ENCODE measurements at regions not wholly inside any gene's neighbourhood (a gene's known extent, or its start where the extent isn't known, plus 50 kb on each side); places are given as distances from the start of the nearest gene placed in this dataset.

DNA sequence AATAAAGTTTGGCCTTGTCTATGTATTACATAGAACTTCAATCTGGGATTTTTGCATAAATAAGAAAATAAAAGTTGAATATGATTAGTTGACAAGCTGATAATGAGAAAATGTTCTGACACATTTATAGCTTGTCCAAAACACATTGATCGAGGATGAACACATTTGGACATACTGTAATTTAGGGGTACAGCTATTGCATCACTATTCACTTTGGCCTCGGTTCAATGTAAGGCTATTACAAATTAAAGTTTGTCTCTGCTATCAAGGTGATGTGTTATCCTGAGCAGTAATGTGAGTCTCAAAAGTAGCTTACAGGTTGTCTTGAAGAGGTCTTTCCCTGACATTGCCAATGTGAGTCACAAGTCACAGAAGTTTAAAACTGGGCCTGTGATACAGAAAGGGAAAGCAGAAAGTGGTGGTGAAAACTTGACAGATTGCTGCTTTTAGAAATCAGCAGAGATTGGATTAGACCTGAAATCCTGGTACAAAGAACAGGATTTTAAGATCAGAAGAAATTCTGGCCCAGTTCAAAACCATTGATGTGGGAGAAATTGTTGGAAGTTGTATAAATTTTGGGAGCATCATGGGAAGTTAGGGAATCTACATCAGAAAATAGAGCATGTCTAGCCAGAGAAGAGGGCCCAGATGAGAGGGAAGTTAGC lies 674.1 kb downstream of the NYAP2 start:
- no peak for DNase-seq

DNA sequence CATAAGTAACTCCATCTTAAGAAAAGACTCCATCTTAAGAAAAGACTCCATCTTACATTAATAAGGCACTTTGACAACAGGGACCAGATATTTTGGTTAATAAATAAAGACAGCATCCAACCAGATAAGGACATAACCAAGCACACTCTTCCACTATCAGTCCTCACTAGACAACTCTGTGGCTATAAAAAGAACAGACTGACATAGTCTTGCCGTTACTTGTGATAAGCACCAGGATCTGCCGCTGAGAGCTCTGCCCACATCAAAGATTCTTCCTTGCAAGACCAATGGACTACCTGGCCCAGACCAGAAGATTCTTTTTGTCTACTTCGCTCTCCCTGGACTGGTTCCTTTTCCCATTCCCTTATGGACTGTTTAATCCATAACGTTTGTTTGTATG lies 667.4 kb downstream of the NYAP2 start:
- no peak for DNase-seq

GRCh38 chr2:226066391-226066790 lies 666.9 kb downstream of the NYAP2 start:
- DNase-seq: no peak

DNA sequence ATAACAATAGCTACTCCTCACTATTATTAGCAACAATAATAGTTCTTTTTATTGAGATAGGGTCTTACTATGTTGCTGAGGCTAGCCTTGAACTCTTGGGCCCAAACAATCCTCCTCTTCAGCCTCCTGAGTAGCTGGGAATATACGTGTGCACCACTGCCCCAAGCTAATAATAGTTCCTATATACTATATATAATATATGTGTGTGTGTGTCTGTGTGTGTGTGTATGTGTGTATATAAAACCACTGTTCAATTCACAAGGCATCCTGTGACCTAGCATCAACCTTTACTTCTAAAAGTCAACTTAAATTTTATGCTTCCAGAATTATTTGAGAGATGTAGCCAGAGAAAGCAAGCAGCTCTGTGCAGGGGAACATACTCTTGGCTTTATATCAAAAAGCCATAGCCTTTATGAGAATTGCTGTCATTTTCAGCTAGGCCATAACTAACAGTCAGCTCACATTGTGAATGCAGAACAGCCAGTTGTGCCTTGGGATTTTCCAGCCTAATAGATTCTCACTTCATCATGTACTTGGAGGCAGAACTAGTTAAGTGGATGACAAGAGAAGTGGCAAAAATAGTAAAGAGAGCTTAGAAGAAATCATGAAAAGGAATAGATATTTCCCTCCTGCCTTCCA lies 665.5 kb downstream of the NYAP2 start:
- DNase-seq: no peak

GRCh38 chr2:226063704-226064440 lies 664.4 kb downstream of the NYAP2 start:
- DNase-seq: no peak

DNA sequence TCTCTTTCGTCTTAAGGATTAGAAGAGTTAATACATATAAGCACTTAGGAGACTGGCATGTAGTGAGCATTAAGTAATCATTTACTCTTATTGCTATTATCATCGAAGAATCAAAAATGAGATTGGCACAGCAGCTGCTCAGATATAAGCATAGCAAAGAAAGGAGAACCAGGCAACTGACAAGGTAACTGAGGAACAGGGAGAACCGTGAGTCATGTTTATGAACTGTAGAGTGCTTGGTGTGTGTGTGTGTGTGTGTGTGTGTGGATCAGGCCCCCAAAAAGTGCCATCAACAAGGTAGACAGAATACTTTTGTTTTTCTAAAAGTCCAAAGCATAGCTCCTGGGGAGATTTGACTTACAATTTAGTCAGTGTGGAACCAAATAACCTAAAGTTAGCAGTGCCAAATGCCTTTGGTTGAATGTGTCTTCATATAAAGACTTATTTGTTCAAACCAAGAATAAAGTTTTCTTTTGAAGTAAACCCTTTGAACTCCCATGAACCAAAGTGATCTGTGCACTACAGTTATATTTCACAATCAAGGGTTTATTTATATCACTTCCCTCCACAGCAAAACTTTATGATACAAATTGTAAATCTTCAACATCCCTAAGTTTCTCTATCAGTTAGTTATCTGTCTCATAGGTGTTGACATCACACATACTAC lies 660.6 kb downstream of the NYAP2 start:
- DNase-seq: no peak

- DNase-seq: no peak
Observed at GRCh38 chr2:226057914-226058313, 658.4 kb downstream of the NYAP2 start.

GRCh38 chr2:226057365-226057764 lies 657.9 kb downstream of the NYAP2 start:
- no peak for DNase-seq

DNA sequence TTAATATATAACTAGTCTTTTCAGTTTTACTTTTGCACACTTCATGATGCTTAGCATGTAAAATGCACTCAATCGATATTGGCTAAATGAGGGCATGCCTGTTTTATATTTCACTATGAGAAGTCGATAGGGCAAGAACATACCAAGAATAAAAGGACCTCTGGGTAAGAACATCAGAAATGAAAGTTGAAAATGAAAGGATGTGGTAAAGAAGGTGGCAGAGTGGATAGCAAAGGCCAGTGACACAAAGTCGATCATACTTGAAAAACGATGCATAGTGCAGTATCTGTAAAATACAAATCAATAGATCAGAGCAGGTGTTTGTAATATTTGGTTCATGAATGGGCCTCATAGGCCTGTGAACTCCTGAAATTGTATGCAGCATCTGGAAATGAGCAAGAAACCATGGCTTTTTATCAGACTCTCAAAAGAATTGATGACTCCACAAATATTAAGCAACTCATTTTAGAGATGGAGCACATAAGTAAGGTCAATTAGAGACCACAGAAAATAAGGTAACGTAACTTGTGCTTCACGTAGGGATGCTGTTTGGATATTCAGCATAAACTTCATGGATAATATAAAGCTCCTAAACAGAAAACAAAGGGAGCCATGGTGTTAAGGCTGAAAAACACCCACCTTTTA lies 653.4 kb downstream of the NYAP2 start:
- DNase-seq: no peak

- no peak for DNase-seq
Observed at GRCh38 chr2:226050822-226051221, 651.3 kb downstream of the NYAP2 start.

GRCh38 chr2:226048611-226049010 lies 649.1 kb downstream of the NYAP2 start:
- DNase-seq: no peak

DNA sequence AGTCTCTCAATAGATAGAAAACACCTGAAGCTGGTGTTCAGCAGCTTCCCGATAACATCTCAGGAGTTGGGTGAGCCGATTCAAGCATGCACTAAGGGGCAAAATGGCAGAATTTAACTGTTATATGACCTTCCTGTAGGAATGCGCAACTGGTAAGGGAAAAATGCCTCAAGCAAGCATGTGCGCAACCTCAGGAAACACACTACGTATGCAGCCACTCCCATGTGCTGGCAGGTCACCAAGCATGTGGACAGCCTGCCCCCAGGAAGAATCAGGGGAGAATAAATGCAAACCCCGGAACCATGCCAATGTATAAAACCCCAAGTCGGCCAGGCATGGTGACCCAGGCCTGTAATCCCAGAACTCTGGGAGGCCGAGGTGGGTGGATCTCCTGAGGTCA lies 645.6 kb downstream of the NYAP2 start:
- no peak for DNase-seq

GRCh38 chr2:226040344-226040900 lies 640.9 kb downstream of the NYAP2 start:
- no peak for DNase-seq

DNA sequence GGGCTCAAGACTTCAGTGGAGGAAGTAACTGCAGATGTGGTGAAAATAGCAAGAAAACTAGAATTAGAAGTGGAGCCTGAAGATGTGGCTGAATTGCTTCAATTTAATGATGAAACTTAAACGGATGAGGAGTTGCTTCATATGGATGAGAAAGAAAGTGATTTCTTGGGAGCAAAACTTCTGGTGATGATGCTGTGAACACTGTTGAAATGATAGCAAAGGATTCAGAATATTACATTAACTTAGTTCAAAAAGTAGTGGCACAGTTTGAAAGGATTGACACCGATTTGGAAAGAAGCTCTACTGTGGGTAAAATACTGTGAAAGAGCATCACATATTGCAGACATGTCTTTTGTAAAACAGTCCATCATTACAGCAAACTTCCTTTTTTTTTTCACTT lies 638.0 kb downstream of the NYAP2 start:
- no peak for DNase-seq

- no peak for DNase-seq
Observed at GRCh38 chr2:226031647-226032501, 632.4 kb downstream of the NYAP2 start.

DNA sequence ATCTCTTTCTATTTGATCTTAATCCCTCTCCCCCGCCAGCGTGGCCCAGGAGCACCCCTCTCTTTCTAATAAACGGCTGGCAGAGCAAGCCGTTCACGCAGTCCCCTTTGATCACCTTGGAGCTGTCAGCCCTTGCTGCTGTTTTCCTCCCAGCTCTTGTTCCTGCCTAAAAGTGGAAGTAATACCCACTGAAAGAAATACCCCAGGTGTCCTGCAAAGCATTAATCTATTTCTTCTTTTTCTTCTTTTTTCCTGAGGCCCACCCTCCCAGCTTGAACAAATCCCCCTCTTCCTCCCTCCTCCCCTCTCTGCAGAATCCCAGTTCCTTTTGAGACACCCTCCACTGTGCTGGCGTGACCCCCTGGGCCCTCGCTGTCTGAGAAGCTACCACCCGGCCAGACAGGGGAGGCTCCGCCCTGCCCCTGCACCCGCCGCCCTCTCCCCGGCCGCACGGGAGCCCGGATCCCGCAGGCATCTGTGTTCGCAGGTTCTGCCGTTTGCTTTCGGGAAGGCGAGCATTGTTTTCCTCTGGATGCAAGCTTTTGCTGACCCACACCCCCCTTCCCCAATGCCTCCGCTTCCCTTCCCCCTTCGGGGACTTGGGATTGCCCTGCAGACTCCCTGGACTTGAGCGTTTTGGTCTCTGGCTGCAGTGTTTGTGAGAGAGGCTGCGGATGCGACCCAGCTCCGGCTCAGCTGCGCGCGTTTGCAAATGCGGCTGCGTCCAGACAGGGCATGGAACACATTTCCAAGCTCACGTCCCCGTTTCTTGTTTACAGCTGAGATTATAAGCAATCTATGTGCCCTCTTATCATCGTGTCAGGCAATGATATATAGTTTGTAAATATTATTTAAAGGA lies 631.5 kb downstream of the NYAP2 start:
- DNase-seq: peak in 1 of 2 experiments; percentile 16

DNA sequence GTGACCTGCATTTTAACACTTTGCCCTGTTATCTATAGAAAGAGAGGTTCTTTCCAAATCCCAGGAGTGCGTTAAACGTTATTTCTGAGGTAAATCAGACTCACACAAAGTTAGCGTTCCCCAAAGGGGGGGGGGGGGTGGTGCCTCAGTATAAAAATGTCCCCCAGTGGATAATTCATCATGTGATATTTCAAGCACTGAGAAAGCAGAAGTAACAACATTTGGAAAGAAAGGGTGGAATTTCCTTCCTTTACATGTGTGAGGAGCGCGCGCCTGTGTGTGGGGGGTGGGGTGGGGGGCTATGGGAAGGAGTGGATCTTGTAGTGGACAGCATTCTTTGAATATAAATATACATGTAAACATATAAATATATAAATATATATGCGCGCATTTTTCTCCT lies 630.9 kb downstream of the NYAP2 start:
- DNase-seq: no peak

GRCh38 chr2:226023946-226024345 lies 624.4 kb downstream of the NYAP2 start:
- no peak for DNase-seq

GRCh38 chr2:226023383-226023782 lies 623.9 kb downstream of the NYAP2 start:
- DNase-seq: no peak

DNA sequence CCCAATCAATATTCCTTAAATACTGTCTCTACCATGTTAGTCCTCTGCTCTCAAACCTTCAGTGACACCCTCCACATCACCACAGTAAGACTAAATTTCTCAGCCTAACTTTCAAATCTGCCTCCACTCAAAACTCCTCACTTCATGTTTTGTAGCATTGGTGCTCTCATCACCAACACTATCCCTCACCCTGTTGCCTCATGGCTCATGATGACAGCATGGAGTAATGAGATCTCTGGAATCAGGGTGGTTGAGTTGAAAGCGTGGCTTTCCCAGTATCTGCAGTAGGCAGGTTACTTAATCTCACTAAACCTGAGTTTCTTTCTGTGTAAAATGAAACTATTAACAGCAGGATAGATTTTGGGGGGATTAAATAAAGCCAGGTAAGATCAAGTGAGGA lies 621.4 kb downstream of the NYAP2 start:
- no peak for DNase-seq

- DNase-seq: no peak
Observed at GRCh38 chr2:226020176-226020575, 620.7 kb downstream of the NYAP2 start.

All from cerebellar nuclear complex (tissue), 1 donor.